Esophagus muscularis mucosa (tissue), 4 donors: ENCODE measurements at regions not wholly inside any gene's neighbourhood (a gene's known extent, or its start where the extent isn't known, plus 50 kb on each side); places are given as distances from the start of the nearest gene placed in this dataset.

Experiments
- DNase-seq: peaks from one replicate; pipeline ENCODE4 v3.0.0-alpha.2; 2017; ENCODE audit errors: extremely low spot score
- H3K27ac ChIP-seq, 4 donors: fragments of 200-600 bp; sonication (generic); replicated peaks in 1 of 4; 1 replicate in 3 of 4; 2 replicates in 1 of 4; pipeline ENCODE4 v1.5.1; 2016 to 2019; ENCODE audit warnings: mild to moderate bottlenecking in 1 of 4
- H3K27me3 ChIP-seq, 4 donors: fragments of 200-600 bp; sonication (generic); one replicate each; pipeline versions ENCODE4 v1.5.1 to v1.6.0; 2016 to 2019
- H3K36me3 ChIP-seq, 4 donors: fragments of 200-600 bp; sonication (generic); one replicate each; pipeline ENCODE4 v1.5.1; 2016 to 2019
- H3K4me1 ChIP-seq, 4 donors: fragments of 200-600 bp; sonication (generic); one replicate each; pipeline ENCODE4 v1.5.1; 2016 to 2019
- H3K4me3 ChIP-seq, 4 donors: fragments of 200-600 bp; sonication (generic); 1 replicate in 2 of 4; 2 replicates in 2 of 4; pipeline ENCODE4 v1.5.1; 2016 to 2019; ENCODE audit warnings: mild to moderate bottlenecking in 4 of 4, moderate library complexity in 1 of 4
- H3K9me3 ChIP-seq, 4 donors: fragments of 200-600 bp; sonication (generic); 1 replicate in 3 of 4; 2 replicates in 1 of 4; pipeline ENCODE4 v1.5.1; 2016 to 2019
- CTCF ChIP-seq, 3 experiments: fragments of 200-600 bp in 2 of 3; fragments of 450-650 bp in 1 of 3; sonication (generic) in 2 of 3; IDR thresholded peaks; one replicate each; pipeline ENCODE4 v1.5.1; 2017 to 2019; ENCODE audit warnings: antibody characterized with exemption in 3 of 3, mild to moderate bottlenecking in 2 of 3, moderate library complexity in 1 of 3
- EP300 ChIP-seq: sonication (generic); formaldehyde crosslinking; IDR thresholded peaks from one replicate; pipeline ENCODE4 v1.6.1; 2017; ENCODE audit warnings: antibody characterized with exemption
- POLR2A ChIP-seq: fragments of 450-650 bp; IDR thresholded peaks from one replicate; pipeline ENCODE4 v1.6.1; 2017; ENCODE audit warnings: antibody characterized with exemption, moderate library complexity, mild to moderate bottlenecking, low read depth
- POLR2AphosphoS5 ChIP-seq, 2 donors: sonication (generic); formaldehyde crosslinking; IDR thresholded peaks; one replicate each; pipeline ENCODE4 v1.6.1; 2017; ENCODE audit warnings: antibody characterized with exemption in 2 of 2
- WGBS: methylation state at CpG from one replicate; pipeline ENCODE4 v1.1.5; 2018; 5-methylcytosine and 5-hydroxymethylcytosine counted together
- intact Hi-C: fragments of 100-400 bp; cut with DNase I; formaldehyde crosslinking; loops from one replicate; pipeline ENCODE4 v1.15.1; 2023

GRCh38 chr2:128618642-128619041 is 300.0 kb upstream of the HS6ST1 start:
- H3K36me3 ChIP-seq, result no peaks in the 10 kb centered on the region
- no peak overlapping the region for H3K4me3 ChIP-seq
- H3K9me3 ChIP-seq, result no peaks in the 10 kb centered on the region
- no peak for DNase-seq
- intact Hi-C loops, result no loop called here
- H3K27me3 ChIP-seq, result no peaks in the 10 kb centered on the region
- 94% methylated on average over 2 of the region's 2 CpGs for WGBS
- H3K4me1 ChIP-seq, result no peaks in the 10 kb centered on the region
- TF ChIP-seq EP300 (no peak), CTCF (IDR thresholded peaks at IDR 0.05) (no peak), POLR2A (no peak)
- H3K27ac ChIP-seq, result no peak overlapping the region

GRCh38 chr2:128619471-128620325 is 301.0 kb upstream of the HS6ST1 start:
- Histone ChIP-seq H3K4me3 (no peak overlapping the region), H3K36me3 (no peaks in the 10 kb centered on the region), H3K9me3 (no peaks in the 10 kb centered on the region), H3K27me3 (no peaks in the 10 kb centered on the region), H3K4me1 (no peaks in the 10 kb centered on the region), H3K27ac (no peak overlapping the region)
- no peak for TF ChIP-seq POLR2A
- no peak for TF ChIP-seq EP300
- no peak for TF ChIP-seq CTCF (IDR thresholded peaks at IDR 0.05)
- no peak for TF ChIP-seq POLR2AphosphoS5 (IDR thresholded peaks at IDR 0.05)
- DNase-seq, result no peak
- 90% methylated on average over 10 of the region's 18 CpGs for WGBS
- intact Hi-C loops, result no loop called here

- intact Hi-C loops, result no loop called here
- Histone ChIP-seq H3K4me1 (no peaks in the 10 kb centered on the region), H3K36me3 (no peaks in the 10 kb centered on the region), H3K27me3 (no peaks in the 10 kb centered on the region), H3K27ac (no peak overlapping the region), H3K4me3 (no peak overlapping the region), H3K9me3 (no peaks in the 10 kb centered on the region)
- TF ChIP-seq EP300, result no peak
- no peak for TF ChIP-seq POLR2A
- no peak for DNase-seq
Observed at GRCh38 chr2:128621074-128621473, 302.4 kb upstream of the HS6ST1 start.

- H3K36me3 ChIP-seq, result no peaks in the 10 kb centered on the region
- no peak overlapping the region for H3K27ac ChIP-seq
- no peaks in the 10 kb centered on the region for H3K27me3 ChIP-seq
- no peak for DNase-seq
- WGBS, result 68% methylated on average over 4 of the region's 7 CpGs
- intact Hi-C loops, result no loop called here
- H3K9me3 ChIP-seq, result no peaks in the 10 kb centered on the region
- no peaks in the 10 kb centered on the region for H3K4me1 ChIP-seq
- TF ChIP-seq CTCF (IDR thresholded peaks at IDR 0.05) (no peak), POLR2AphosphoS5 (IDR thresholded peaks at IDR 0.05) (no peak), EP300 (no peak), POLR2A (no peak)
- no peak overlapping the region for H3K4me3 ChIP-seq
Observed at GRCh38 chr2:128622371-128622770, 303.7 kb upstream of the HS6ST1 start.

GRCh38 chr2:128622955-128623620 is 304.4 kb upstream of the HS6ST1 start:
- Histone ChIP-seq H3K4me3 (no peak overlapping the region), H3K4me1 (no peaks in the 10 kb centered on the region), H3K27me3 (no peaks in the 10 kb centered on the region), H3K36me3 (no peaks in the 10 kb centered on the region), H3K27ac (no peak overlapping the region), H3K9me3 (no peaks in the 10 kb centered on the region)
- TF ChIP-seq CTCF (IDR thresholded peaks at IDR 0.05) (no peak), POLR2A (no peak), EP300 (no peak), POLR2AphosphoS5 (IDR thresholded peaks at IDR 0.05) (no peak)
- WGBS, result 91% methylated on average over 12 of the region's 13 CpGs
- DNase-seq, result no peak
- intact Hi-C loops, result no loop called here
